PC-9 (cell line): ENCODE measurements at regions not wholly inside any gene's neighbourhood (a gene's known extent, or its start where the extent isn't known, plus 50 kb on each side); places are given as distances from the start of the nearest gene placed in this dataset.

Source experiments
- CTCF ChIP-seq: fragments of 200-600 bp; sonication (generic); conservative IDR thresholded peaks from 2 replicates; pipeline ENCODE4 v1.6.1; 2017; ENCODE audit warnings: mixed run types, antibody characterized with exemption, mild to moderate bottlenecking, moderate library complexity
- EZH2 ChIP-seq: fragments of 200-600 bp; sonication (generic); IDR thresholded peaks from 2 replicates; pipeline ENCODE4 v1.8.0; 2017; ENCODE audit warnings: antibody characterized with exemption, low read depth

- no peak for TF ChIP-seq CTCF
- TF ChIP-seq EZH2 = no peak
These were observed 129.7 kb downstream of the ZNF248 start for GRCh38 chr10:37727491-37728352.
